ENCODE measurements at regions not wholly inside any gene's neighbourhood (a gene's known extent, or its start where the extent isn't known, plus 50 kb on each side); places are given as distances from the start of the nearest gene placed in this dataset.

GRCh38 chr11:45554230-45554967 is 111.0 kb downstream of the CHST1 start:
- no peak for DNase-seq

- DNase-seq: no peak
These were observed 112.0 kb downstream of the CHST1 start for GRCh38 chr11:45553383-45553936.

- no peak for DNase-seq
These were observed 114.2 kb downstream of the CHST1 start for GRCh38 chr11:45551191-45551713.

GRCh38 chr11:45549257-45549656 is 116.2 kb downstream of the CHST1 start:
- DNase-seq: no peak

- no peak for DNase-seq
These were observed 119.1 kb downstream of the CHST1 start for GRCh38 chr11:45546366-45546765.

- DNase-seq: no peak
These were observed 120.6 kb downstream of the CHST1 start for GRCh38 chr11:45544826-45545225.

GRCh38 chr11:45543808-45544422 is 121.5 kb downstream of the CHST1 start:
- no peak for DNase-seq

GRCh38 chr11:45543081-45543480 is 122.3 kb downstream of the CHST1 start:
- DNase-seq: no peak

GRCh38 chr11:45541693-45542434 is 123.6 kb downstream of the CHST1 start:
- no peak for DNase-seq

- no peak for DNase-seq
These were observed 126.5 kb downstream of the CHST1 start for GRCh38 chr11:45538939-45539338.

- DNase-seq: no peak
These were observed 127.1 kb downstream of the CHST1 start for GRCh38 chr11:45538363-45538762.

- DNase-seq: no peak
These were observed 127.8 kb downstream of the CHST1 start for GRCh38 chr11:45537614-45538013.

GRCh38 chr11:45535033-45535432 is 130.4 kb downstream of the CHST1 start:
- no peak for DNase-seq

GRCh38 chr11:45534132-45534531 is 131.3 kb downstream of the CHST1 start:
- no peak for DNase-seq

GRCh38 chr11:45532546-45532945 is 132.9 kb downstream of the CHST1 start:
- no peak for DNase-seq

- no peak for DNase-seq
These were observed 134.6 kb downstream of the CHST1 start for GRCh38 chr11:45530776-45531175.

- no peak for DNase-seq
These were observed 135.3 kb downstream of the CHST1 start for GRCh38 chr11:45530111-45530510.

GRCh38 chr11:45528435-45528834 is 137.0 kb downstream of the CHST1 start:
- DNase-seq: no peak

GRCh38 chr11:45527898-45528297 is 137.5 kb downstream of the CHST1 start:
- DNase-seq: no peak

GRCh38 chr11:45525393-45525792 is 140.0 kb downstream of the CHST1 start:
- DNase-seq: no peak

GRCh38 chr11:45523760-45524159 is 141.7 kb downstream of the CHST1 start:
- no peak for DNase-seq

GRCh38 chr11:45518833-45519535 is 146.4 kb downstream of the CHST1 start:
- no peak for DNase-seq

Measured in NCI-H2029 (cell line).